Body of pancreas (tissue), 4 donors: ENCODE measurements at regions not wholly inside any gene's neighbourhood (a gene's known extent, or its start where the extent isn't known, plus 50 kb on each side); places are given as distances from the start of the nearest gene placed in this dataset.

Experiments
- ATAC-seq: fragments of 150-250 bp; one replicate; pipeline ENCODE4 v1.9.1; 2016
- DNase-seq, 4 donors: peaks; one replicate each; pipeline ENCODE4 v3.0.0-alpha.2; 2019
- H3K27ac ChIP-seq, 4 donors: fragments of 200-600 bp; sonication (generic); 1 replicate in 3 of 4; 2 replicates in 1 of 4; pipeline versions ENCODE4 v1.5.1 to v1.6.1; 2016 to 2019; ENCODE audit warnings: mild to moderate bottlenecking in 1 of 4, mixed read lengths in 1 of 4, moderate library complexity in 1 of 4
- H3K27me3 ChIP-seq, 2 donors: fragments of 200-600 bp; sonication (generic); one replicate each; pipeline ENCODE4 v1.6.0; 2016; ENCODE audit warnings: mild to moderate bottlenecking in 1 of 2
- H3K36me3 ChIP-seq, 2 donors: fragments of 200-600 bp; sonication (generic); replicated peaks in 1 of 2; 2 replicates each; pipeline ENCODE4 v1.5.1; 2016; ENCODE audit warnings: low read depth in 2 of 2; ENCODE audit not compliant: insufficient read depth in 1 of 2
- H3K4me1 ChIP-seq: fragments of 200-600 bp; sonication (generic); one replicate; pipeline ENCODE4 v1.6.0; 2016
- H3K4me3 ChIP-seq, 2 donors: fragments of 200-600 bp; sonication (generic); 1 replicate in 1 of 2; 2 replicates in 1 of 2; pipeline ENCODE4 v1.5.1; 2016 to 2019
- H3K9me3 ChIP-seq, 3 donors: fragments of 200-600 bp; sonication (generic); 1 replicate in 2 of 3; 2 replicates in 1 of 3; pipeline ENCODE4 v1.5.1; 2016
- POLR2A ChIP-seq, 3 donors: fragments of 450-650 bp; IDR thresholded peaks; one replicate each; pipeline ENCODE4 v1.6.1; 2016; ENCODE audit warnings: antibody characterized with exemption in 3 of 3, mild to moderate bottlenecking in 2 of 3
- WGBS, 2 donors: methylation state at CpG; one replicate each; pipeline ENCODE4 v1.1.5; 2017; 5-methylcytosine and 5-hydroxymethylcytosine counted together
- intact Hi-C: fragments of 100-400 bp; cut with DNase I; formaldehyde crosslinking; loops from one replicate; pipeline ENCODE4 v1.15.1; 2023
- TF ChIP-seq, protein P1 (sequence below), 7 experiments: fragments of 450-650 bp in 4 of 7; fragments of 200-600 bp in 3 of 7; sonication (generic) in 3 of 7; IDR thresholded peaks; one replicate each; pipeline ENCODE4 v1.5.1; 2016 to 2019; ENCODE audit warnings: antibody characterized with exemption in 7 of 7

DNA sequence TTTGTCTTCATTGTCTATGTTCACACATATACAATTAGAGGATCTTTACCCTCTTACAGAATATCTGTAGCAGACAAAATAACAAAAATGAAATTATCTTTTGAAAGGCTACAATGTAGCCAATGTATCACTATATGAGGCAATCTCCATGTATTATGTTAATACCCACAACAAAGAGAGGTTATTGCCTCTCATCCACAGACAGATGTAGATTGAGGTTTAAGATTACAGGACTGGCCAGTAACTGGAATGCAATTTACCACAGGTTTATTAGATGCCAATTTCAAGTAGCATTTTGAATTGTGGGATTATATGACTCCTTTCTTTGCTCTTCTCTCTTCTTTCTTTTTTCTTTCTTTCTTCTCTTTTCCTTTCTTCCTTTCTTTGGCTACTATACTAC, 242.6 kb downstream of the ANKRD50 start:
- Histone ChIP-seq H3K27ac (no peak overlapping the region), H3K9me3 (peaks cover 0 to 11% (median 0%) of the 10 kb centered on the region in 3 donors), H3K4me1 (no peaks in the 10 kb centered on the region), H3K27me3 (no peaks in the 10 kb centered on the region), H3K4me3 (no peak overlapping the region), H3K36me3 (no peaks in the 10 kb centered on the region)
- ATAC-seq (no peak), DNase-seq (no peak)
- intact Hi-C loops, result no loop called here
- TF ChIP-seq, protein P1, sequence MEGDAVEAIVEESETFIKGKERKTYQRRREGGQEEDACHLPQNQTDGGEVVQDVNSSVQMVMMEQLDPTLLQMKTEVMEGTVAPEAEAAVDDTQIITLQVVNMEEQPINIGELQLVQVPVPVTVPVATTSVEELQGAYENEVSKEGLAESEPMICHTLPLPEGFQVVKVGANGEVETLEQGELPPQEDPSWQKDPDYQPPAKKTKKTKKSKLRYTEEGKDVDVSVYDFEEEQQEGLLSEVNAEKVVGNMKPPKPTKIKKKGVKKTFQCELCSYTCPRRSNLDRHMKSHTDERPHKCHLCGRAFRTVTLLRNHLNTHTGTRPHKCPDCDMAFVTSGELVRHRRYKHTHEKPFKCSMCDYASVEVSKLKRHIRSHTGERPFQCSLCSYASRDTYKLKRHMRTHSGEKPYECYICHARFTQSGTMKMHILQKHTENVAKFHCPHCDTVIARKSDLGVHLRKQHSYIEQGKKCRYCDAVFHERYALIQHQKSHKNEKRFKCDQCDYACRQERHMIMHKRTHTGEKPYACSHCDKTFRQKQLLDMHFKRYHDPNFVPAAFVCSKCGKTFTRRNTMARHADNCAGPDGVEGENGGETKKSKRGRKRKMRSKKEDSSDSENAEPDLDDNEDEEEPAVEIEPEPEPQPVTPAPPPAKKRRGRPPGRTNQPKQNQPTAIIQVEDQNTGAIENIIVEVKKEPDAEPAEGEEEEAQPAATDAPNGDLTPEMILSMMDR (IDR thresholded peaks at IDR 0.05), result no peak
- TF ChIP-seq POLR2A (IDR thresholded peaks at IDR 0.05), result no peak

DNA sequence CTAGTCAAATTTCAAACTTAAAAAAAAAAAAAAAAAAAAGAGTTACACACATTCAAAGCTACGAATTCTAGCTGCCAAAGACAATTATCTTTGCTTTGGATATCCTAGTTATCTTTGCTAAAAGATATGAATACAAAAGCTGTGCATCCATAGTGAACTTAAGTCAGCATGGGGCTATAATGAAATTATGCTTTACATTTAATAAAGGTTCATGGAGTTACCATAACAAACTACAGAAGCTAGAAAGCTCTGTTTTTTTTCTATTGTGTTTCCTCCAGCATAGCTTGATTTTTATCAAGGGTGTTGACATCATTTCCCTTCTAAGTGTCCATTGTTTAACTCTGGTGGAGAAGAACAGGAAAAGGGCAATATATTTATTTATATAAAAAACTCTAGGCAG, 234.1 kb downstream of the ANKRD50 start:
- intact Hi-C loops, result no loop called here
- 31 to 40% methylated on average over 1 of the region's 1 CpG for WGBS, 2 donors
- Histone ChIP-seq H3K27me3 (no peaks in the 10 kb centered on the region), H3K9me3 (no peaks in the 10 kb centered on the region), H3K4me1 (no peaks in the 10 kb centered on the region), H3K36me3 (no peaks in the 10 kb centered on the region), H3K4me3 (no peak overlapping the region), H3K27ac (no peak overlapping the region)
- DNase-seq (no peak), ATAC-seq (no peak)
- TF ChIP-seq, protein P1 (IDR thresholded peaks at IDR 0.05), result no peak
- TF ChIP-seq POLR2A (IDR thresholded peaks at IDR 0.05), result no peak

DNA sequence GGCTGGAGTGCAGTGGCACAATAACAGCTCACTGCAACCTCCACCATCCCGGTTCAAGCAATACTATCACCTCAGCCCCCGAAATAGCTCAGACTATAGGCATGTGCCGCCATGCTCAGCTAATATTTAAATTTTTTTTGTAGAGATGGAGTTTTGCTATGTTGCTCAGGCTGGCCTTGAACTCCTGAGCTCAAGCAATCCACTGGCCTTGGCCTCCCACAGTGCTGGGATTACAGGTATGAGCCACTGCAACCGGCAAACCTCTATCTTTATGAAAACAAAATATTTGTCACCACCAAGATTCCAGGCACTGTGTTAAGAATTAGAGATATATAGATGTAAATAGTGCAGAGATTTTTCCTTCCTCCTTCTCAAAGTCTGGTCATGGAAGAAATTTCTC, 232.5 kb downstream of the ANKRD50 start:
- intact Hi-C loops, result no loop called here

DNA sequence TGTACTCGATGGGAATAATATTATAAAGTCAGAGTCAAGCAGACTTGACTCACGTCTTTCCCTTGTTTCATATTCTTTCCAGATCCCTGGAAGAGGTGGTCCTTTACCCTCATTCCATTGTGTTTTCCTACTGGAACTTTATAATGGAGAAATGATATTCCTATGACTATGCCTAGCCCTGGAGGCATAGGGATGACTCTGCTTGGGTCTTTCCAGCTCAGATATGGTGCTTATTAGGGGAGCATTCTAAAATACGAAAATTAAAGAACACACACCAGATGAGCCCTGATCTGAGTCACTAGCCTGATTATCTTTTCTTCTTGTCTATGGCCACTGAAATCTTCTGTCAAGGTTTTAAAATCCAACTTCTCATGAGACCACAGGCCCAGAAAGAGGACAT, 231.4 kb downstream of the ANKRD50 start:
- intact Hi-C loops, result no loop called here

More for the DNA sequence above, 232.5 kb downstream of the ANKRD50 start:
- Histone ChIP-seq H3K4me3 (no peak overlapping the region), H3K27ac (no peak overlapping the region), H3K36me3 (no peaks in the 10 kb centered on the region), H3K4me1 (peaks cover 9% of the 10 kb centered on the region), H3K27me3 (no peaks in the 10 kb centered on the region), H3K9me3 (no peaks in the 10 kb centered on the region)
- TF ChIP-seq POLR2A (IDR thresholded peaks at IDR 0.05), result no peak
- TF ChIP-seq, protein P1 (IDR thresholded peaks at IDR 0.05), result no peak
- DNase-seq, result no peak
- ATAC-seq, result no peak
- 78 to 79% methylated on average over 4 of the region's 4 CpGs for WGBS, 2 donors

More for the DNA sequence above, 231.4 kb downstream of the ANKRD50 start:
- Histone ChIP-seq H3K9me3 (no peaks in the 10 kb centered on the region), H3K36me3 (no peaks in the 10 kb centered on the region), H3K4me3 (no peak overlapping the region), H3K27ac (no peak overlapping the region), H3K4me1 (peaks cover 9% of the 10 kb centered on the region), H3K27me3 (no peaks in the 10 kb centered on the region)
- DNase-seq (no peak), ATAC-seq (no peak)
- TF ChIP-seq, protein P1 (IDR thresholded peaks at IDR 0.05), result no peak
- no peak for TF ChIP-seq POLR2A (IDR thresholded peaks at IDR 0.05)
- 85 to 87% methylated on average over 3 of the region's 3 CpGs for WGBS, 2 donors
